ENCODE measurements at regions not wholly inside any gene's neighbourhood (a gene's known extent, or its start where the extent isn't known, plus 50 kb on each side); places are given as distances from the start of the nearest gene placed in this dataset.

DNA sequence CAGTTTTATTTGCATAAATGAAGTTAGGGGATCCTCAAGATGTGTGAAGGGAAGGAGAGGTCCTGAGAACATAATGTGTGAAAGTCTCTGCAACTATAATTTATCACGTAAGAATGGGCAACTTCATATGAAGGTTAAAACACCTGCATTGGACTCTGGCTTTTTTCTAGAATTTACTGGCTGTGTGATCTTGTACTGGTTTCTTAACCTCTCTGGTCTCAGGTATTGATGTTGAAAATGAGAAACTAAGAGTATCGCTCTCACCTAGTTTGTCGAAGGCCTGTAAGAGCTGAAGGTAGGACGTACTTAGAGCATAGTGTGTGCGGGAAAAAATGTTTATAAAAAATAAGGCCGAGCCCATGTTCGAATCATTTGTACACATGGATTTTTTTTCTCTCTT, 280.5 kb downstream of the ICE1 start:
- TF ChIP-seq, protein P1, sequence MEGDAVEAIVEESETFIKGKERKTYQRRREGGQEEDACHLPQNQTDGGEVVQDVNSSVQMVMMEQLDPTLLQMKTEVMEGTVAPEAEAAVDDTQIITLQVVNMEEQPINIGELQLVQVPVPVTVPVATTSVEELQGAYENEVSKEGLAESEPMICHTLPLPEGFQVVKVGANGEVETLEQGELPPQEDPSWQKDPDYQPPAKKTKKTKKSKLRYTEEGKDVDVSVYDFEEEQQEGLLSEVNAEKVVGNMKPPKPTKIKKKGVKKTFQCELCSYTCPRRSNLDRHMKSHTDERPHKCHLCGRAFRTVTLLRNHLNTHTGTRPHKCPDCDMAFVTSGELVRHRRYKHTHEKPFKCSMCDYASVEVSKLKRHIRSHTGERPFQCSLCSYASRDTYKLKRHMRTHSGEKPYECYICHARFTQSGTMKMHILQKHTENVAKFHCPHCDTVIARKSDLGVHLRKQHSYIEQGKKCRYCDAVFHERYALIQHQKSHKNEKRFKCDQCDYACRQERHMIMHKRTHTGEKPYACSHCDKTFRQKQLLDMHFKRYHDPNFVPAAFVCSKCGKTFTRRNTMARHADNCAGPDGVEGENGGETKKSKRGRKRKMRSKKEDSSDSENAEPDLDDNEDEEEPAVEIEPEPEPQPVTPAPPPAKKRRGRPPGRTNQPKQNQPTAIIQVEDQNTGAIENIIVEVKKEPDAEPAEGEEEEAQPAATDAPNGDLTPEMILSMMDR (IDR thresholded peaks at IDR 0.05): no peak
- TF ChIP-seq EP300 (IDR thresholded peaks at IDR 0.05): no peak
